Tibial nerve (tissue), 4 donors: ENCODE measurements at regions not wholly inside any gene's neighbourhood (a gene's known extent, or its start where the extent isn't known, plus 50 kb on each side); places are given as distances from the start of the nearest gene placed in this dataset.

Source experiments
- DNase-seq, 2 donors: peaks; one replicate each; pipeline ENCODE4 v3.0.0-alpha.2; 2019; ENCODE audit warnings: low spot score in 2 of 2
- H3K27ac ChIP-seq, 4 donors: fragments of 200-600 bp; sonication (generic) in 3 of 4; one replicate each; pipeline ENCODE4 v1.5.1; 2017 to 2019; ENCODE audit warnings: mild to moderate bottlenecking in 1 of 4
- H3K27me3 ChIP-seq, 2 donors: fragments of 200-600 bp; sonication (generic) in 1 of 2; one replicate each; pipeline versions ENCODE4 v1.5.1 to v1.6.0; 2017 to 2019
- H3K36me3 ChIP-seq, 3 donors: fragments of 200-600 bp; sonication (generic); one replicate each; pipeline ENCODE4 v1.5.1; 2018 to 2019
- H3K4me1 ChIP-seq, 4 donors: fragments of 200-600 bp; sonication (generic) in 3 of 4; one replicate each; pipeline ENCODE4 v1.5.1; 2017 to 2019
- H3K4me3 ChIP-seq, 4 donors: fragments of 200-600 bp; sonication (generic) in 3 of 4; one replicate each; pipeline ENCODE4 v1.5.1; 2017 to 2019; ENCODE audit warnings: mild to moderate bottlenecking in 1 of 4, moderate library complexity in 1 of 4
- H3K9me3 ChIP-seq, 4 donors: fragments of 200-600 bp; sonication (generic) in 3 of 4; one replicate each; pipeline ENCODE4 v1.5.1; 2017 to 2019
- CTCF ChIP-seq, 5 experiments: fragments of 200-600 bp in 3 of 5; fragments of 450-650 bp in 2 of 5; sonication (generic) in 3 of 5; IDR thresholded peaks; one replicate each; pipeline ENCODE4 v1.5.1; 2016 to 2019; ENCODE audit warnings: antibody characterized with exemption in 5 of 5, mild to moderate bottlenecking in 3 of 5, moderate library complexity in 2 of 5
- EP300 ChIP-seq, 2 donors: sonication (generic); formaldehyde crosslinking; IDR thresholded peaks; one replicate each; pipeline ENCODE4 v1.6.1; 2017; ENCODE audit warnings: antibody characterized with exemption in 2 of 2, mild to moderate bottlenecking in 1 of 2
- POLR2A ChIP-seq, 2 donors: fragments of 450-650 bp; IDR thresholded peaks; one replicate each; pipeline ENCODE4 v1.6.1; 2017; ENCODE audit warnings: antibody characterized with exemption in 2 of 2, mild to moderate bottlenecking in 2 of 2, moderate library complexity in 2 of 2
- WGBS, 2 donors: methylation state at CpG; one replicate each; pipeline ENCODE4 v1.1.5; 2018; 5-methylcytosine and 5-hydroxymethylcytosine counted together

GRCh38 chr14:48005986-48006385, 330.6 kb upstream of the MDGA2 start:
- TF ChIP-seq POLR2A (IDR thresholded peaks at IDR 0.05) (no peak), CTCF (IDR thresholded peaks at IDR 0.05) (no peak), EP300 (IDR thresholded peaks at IDR 0.05) (no peak)
- H3K4me1 ChIP-seq: no peaks in the 10 kb centered on the region
- no peak for DNase-seq
- no peak overlapping the region for H3K27ac ChIP-seq
- 41 to 43% methylated on average over 1 of the region's 1 CpG for WGBS, 2 donors
- H3K9me3 ChIP-seq: no peaks in the 10 kb centered on the region
- H3K4me3 ChIP-seq: no peak overlapping the region
- no peaks in the 10 kb centered on the region for H3K36me3 ChIP-seq
- no peaks in the 10 kb centered on the region for H3K27me3 ChIP-seq

GRCh38 chr14:47993883-47994282, 318.5 kb upstream of the MDGA2 start:
- TF ChIP-seq CTCF (IDR thresholded peaks at IDR 0.05) (no peak), EP300 (IDR thresholded peaks at IDR 0.05) (no peak), POLR2A (IDR thresholded peaks at IDR 0.05) (no peak)
- Histone ChIP-seq H3K27me3 (no peaks in the 10 kb centered on the region), H3K9me3 (no peaks in the 10 kb centered on the region), H3K4me1 (no peaks in the 10 kb centered on the region), H3K27ac (no peak overlapping the region), H3K36me3 (no peaks in the 10 kb centered on the region), H3K4me3 (no peak overlapping the region)
- no peak for DNase-seq

DNA sequence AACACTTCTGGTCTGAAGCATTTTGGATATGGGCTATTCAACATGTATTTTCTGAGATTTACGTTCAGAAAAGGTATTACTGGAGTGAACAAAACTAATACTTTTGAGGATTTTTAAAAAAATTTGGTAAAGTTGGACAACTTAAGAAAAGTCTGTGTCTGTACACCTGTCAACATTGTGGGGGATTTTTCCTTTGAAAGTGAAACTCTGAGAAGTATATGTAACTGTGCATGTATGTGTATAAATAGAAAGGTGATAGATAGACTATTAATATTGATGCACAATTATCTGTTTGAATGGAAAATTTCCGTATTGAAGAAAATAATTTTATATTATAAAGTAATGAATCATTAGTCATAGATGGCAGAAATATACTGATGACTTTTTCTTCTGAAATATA, 312.8 kb upstream of the MDGA2 start:
- no peaks in the 10 kb centered on the region for H3K36me3 ChIP-seq
- WGBS, 2 donors: 82 to 91% methylated on average over 2 of the region's 2 CpGs
- TF ChIP-seq CTCF (IDR thresholded peaks at IDR 0.05) (no peak), EP300 (IDR thresholded peaks at IDR 0.05) (no peak), POLR2A (IDR thresholded peaks at IDR 0.05) (no peak)

GRCh38 chr14:47978871-47979270, 303.5 kb upstream of the MDGA2 start:
- Histone ChIP-seq H3K4me1 (no peaks in the 10 kb centered on the region), H3K4me3 (no peak overlapping the region), H3K36me3 (no peaks in the 10 kb centered on the region), H3K27me3 (no peaks in the 10 kb centered on the region), H3K27ac (no peak overlapping the region), H3K9me3 (no peaks in the 10 kb centered on the region)
- TF ChIP-seq POLR2A (IDR thresholded peaks at IDR 0.05) (no peak), CTCF (IDR thresholded peaks at IDR 0.05) (no peak), EP300 (IDR thresholded peaks at IDR 0.05) (no peak)
- no peak for DNase-seq

More for the DNA sequence above, 312.8 kb upstream of the MDGA2 start:
- no peak overlapping the region for H3K27ac ChIP-seq
- H3K9me3 ChIP-seq: no peaks in the 10 kb centered on the region
- no peaks in the 10 kb centered on the region for H3K27me3 ChIP-seq
- H3K4me3 ChIP-seq: no peak overlapping the region
- no peaks in the 10 kb centered on the region for H3K4me1 ChIP-seq
- DNase-seq: no peak

DNA sequence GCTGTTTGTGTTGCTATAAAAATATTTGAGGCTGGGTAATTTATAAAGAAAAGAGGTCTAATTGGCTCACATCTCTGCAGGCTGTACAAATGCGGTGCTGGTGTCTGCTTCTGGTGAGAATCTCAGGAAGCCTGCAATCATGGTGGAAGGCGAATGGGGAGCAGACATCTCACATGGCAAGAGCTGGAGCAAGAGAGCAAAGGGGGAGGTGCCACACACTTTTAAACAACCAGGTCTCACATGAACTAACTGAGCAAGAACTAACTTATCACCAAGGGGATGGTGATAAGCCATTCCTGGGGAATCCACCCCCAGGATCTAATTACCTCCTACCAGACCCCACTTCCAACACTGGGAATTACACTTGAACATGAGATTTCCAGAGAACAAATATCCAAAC, 300.7 kb upstream of the MDGA2 start:
- WGBS, 2 donors: 78 to 89% methylated on average over 2 of the region's 2 CpGs
- Histone ChIP-seq H3K9me3 (no peaks in the 10 kb centered on the region), H3K27me3 (no peaks in the 10 kb centered on the region), H3K4me1 (no peaks in the 10 kb centered on the region), H3K36me3 (no peaks in the 10 kb centered on the region), H3K4me3 (no peak overlapping the region), H3K27ac (no peak overlapping the region)
- DNase-seq: no peak
- no peak for TF ChIP-seq EP300 (IDR thresholded peaks at IDR 0.05)
- TF ChIP-seq POLR2A (IDR thresholded peaks at IDR 0.05): no peak
- no peak for TF ChIP-seq CTCF (IDR thresholded peaks at IDR 0.05)
